GM12864 (cell line): ENCODE measurements at regions not wholly inside any gene's neighbourhood (a gene's known extent, or its start where the extent isn't known, plus 50 kb on each side); places are given as distances from the start of the nearest gene placed in this dataset.

Experiments used
- DNase-seq: peaks from one replicate; pipeline ENCODE4 v3.0.0-alpha.2; 2011; ENCODE audit warnings: low read depth
- H3K4me3 ChIP-seq: 2 replicates; pipeline ENCODE4 v1.5.1; 2011; ENCODE audit warnings: mild to moderate bottlenecking, low read depth, low read length, control low read depth
- CTCF ChIP-seq: IDR thresholded peaks from 2 replicates; pipeline ENCODE4 v1.5.1; 2011; ENCODE audit warnings: low read depth, mild to moderate bottlenecking, moderate library complexity, low read length, control low read depth, inconsistent platforms; ENCODE audit errors: missing control alignments

DNA sequence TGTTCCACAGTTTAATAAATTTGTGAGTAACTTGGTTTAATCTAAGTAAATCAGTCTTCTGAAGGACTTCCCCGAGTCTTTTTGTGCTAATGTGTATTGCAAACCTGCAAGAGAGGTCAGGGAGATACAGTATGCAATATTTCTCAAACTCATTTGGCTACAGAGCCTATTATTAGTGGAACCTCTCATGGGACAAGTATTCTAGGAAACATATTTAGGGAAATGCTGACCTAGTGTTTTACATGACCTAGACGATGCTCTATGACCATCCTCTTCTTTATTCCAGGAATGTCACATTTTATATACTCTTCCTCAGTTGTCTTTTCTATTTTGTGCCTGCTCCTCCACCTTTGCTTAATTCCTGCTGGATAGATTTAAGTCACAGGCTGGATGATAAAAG is 327.8 kb upstream of the TBC1D5 start:
- DNase-seq = no peak
- H3K4me3 ChIP-seq = no peak overlapping the region
- no peak for TF ChIP-seq CTCF

DNA sequence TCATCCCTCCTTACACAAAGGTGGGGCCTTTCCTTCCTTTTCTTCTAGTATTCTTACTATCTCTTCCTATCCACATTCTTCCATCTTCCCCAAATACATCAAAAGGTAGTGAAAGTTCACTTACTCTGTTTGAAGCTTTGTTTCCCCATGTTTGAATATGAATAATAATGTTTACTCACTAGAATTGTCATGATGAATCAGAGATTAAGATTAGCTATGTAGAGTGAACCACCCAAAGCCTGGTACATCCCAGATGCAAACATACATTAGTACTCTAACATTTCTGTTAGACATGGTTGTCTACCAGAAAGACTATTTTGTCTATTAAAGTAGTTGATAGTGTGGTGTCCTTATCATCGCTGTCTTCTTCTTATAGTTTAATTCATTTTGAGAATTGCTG is 327.1 kb upstream of the TBC1D5 start:
- no peak for TF ChIP-seq CTCF
- no peak overlapping the region for H3K4me3 ChIP-seq

DNA sequence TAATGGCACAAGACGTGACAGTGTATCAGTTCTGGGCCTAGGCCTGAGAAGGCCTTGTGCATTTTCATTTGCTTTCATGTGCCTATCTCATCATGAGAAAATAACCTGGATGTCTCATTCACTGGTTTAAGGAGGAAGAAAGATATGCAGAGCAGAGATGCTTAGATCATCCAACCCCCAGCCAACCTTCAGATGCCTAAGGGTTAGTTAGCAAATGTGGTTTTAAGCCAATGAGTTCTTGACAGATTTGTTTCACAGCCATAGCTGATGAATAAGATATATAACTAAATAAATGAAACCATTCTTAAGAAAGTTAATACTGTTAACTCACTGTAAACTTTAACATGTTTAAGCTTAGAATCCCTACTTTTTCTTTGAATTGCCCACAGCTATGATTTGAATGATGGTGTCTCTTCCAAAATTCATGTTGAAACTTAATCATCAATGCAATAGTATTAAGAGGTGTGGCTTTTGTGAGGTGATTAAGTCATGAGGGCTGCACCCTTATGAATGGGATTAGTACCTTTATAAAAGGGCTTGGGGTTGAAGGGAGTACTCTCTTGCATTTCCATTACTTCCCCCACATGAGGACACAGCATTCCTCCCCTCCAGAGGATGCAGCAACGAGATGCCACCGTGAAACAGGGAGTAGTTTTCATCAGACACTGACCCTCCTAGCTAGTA is 324.6 kb upstream of the TBC1D5 start:
- no peak overlapping the region for H3K4me3 ChIP-seq

More for the DNA sequence above, 327.1 kb upstream of the TBC1D5 start:
- DNase-seq = no peak

GRCh38 chr3:18064586-18064985 is 322.2 kb upstream of the TBC1D5 start:
- no peak for TF ChIP-seq CTCF
- H3K4me3 ChIP-seq = no peak overlapping the region
- no peak for DNase-seq

More for the DNA sequence above, 324.6 kb upstream of the TBC1D5 start:
- no peak for TF ChIP-seq CTCF
- no peak for DNase-seq

DNA sequence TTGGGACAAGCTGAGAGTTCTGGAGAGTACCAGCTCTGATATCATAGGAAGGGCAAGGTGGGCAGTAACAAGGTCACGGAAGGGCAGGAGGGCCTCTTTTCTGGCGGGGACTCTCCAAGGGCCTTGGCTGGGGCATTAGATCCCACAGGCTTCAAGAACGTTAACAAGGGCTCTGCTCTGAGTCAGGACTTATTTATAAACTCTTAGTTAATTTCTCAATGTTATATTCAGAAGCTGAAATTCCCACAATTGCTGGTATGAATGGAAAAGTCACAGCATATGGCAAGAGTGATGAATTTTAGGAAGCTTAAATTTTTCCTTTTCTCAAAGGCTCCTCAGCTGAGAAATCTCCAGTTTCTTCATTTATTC is 320.2 kb upstream of the TBC1D5 start:
- no peak for DNase-seq
- no peak for TF ChIP-seq CTCF
- no peak overlapping the region for H3K4me3 ChIP-seq

DNA sequence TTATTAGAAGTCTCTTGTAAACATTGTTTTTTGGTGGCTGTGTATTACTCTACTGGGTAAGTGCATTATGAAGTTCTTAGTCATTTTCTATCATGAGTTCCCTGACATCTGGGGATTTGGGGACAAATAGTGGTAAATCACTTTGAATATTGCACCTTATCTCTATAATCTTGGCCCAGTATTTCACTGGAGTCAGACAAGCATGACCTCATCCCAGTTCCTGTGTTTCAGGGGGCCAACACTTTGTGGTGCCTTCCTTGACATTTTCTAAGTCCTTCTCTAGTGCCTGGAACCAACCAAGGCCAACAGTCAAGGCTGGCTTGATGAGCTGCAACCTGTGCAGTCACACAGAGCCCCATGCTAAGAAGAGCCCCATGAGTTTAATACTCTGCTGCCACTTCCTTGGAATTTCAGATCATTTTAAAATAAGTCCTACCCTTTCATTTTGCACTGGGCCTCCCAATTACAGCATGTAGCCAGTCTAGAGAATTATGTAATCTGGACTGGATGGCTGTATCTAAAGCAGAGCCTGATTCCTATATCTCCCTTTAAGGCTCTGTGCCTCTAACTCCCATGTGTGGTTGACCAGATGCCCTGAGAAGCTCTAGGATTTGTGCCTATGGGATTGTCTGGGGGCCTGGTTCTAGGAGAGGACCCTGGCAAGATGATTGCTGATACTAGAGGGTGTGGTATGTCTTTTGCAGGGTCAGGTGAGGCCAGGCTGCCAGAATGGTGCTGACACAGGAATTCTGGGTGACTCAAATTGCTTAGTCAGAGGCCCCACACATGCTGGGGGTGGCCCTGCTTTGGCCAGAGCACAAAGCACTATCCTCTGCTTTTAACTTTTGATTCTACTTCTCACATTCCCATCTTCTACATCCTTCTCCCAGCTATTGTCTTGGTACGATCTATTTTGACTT is 319.6 kb upstream of the TBC1D5 start:
- DNase-seq = no peak
- no peak for TF ChIP-seq CTCF

DNA sequence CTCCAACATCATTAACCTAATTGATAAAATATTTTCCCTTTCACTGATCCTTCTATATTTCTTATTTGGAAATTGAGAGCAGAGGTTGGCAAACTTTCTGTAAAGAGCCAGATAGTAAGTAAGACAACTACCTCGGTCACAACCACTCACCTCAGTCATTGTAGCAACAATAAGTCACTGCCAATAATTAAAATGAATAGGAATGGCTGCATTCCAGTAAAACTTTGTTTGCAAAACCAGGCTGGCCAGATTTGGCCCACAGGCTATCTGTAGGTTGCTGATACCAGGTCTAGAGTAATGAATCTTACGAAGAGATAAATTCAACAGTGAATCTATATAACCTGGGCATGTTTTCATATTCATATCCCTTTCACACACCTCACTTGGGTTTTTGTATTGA is 316.2 kb upstream of the TBC1D5 start:
- no peak for TF ChIP-seq CTCF
- DNase-seq = no peak
- no peak overlapping the region for H3K4me3 ChIP-seq

More for the DNA sequence above, 319.6 kb upstream of the TBC1D5 start:
- H3K4me3 ChIP-seq = no peak overlapping the region
